ENCODE measurements at regions not wholly inside any gene's neighbourhood (a gene's known extent, or its start where the extent isn't known, plus 50 kb on each side); places are given as distances from the start of the nearest gene placed in this dataset.

GRCh38 chr17:73795730-73796129 lies 151.5 kb upstream of the SDK2 start:
- TF ChIP-seq CTCF (IDR thresholded peaks at IDR 0.05) (no peak), POLR2A (IDR thresholded peaks at IDR 0.05) (no peak)

All from lower leg skin (tissue), 3 donors.